T47D (cell line): ENCODE measurements at regions not wholly inside any gene's neighbourhood (a gene's known extent, or its start where the extent isn't known, plus 50 kb on each side); places are given as distances from the start of the nearest gene placed in this dataset.
"Not testable (repeated sequence)": the region's sequence is repeated elsewhere in the genome, so short reads cannot be mapped to it uniquely, and the experiment has no call there.

Source experiments
- DNase-seq, 2 experiments: peaks; one replicate each; pipeline versions ENCODE4 v3.0.0 to v3.0.0-alpha.2; 2011 to 2012; ENCODE audit warnings: low read depth in 1 of 2, low spot score in 1 of 2
- JUND ChIP-seq: IDR thresholded peaks from 2 replicates; pipeline ENCODE4 v1.6.1; 2012; ENCODE audit warnings: low read depth
- in situ Hi-C: cut with HindIII; loops from 2 replicates; pipeline ENCODE4 v1.10.0; 2016; ENCODE audit warnings: low sequenced_read_pairs, low pct_unique_long_range_greater_than_20kb

- no peak for TF ChIP-seq JUND
- no peak for DNase-seq
- in situ Hi-C loops = no loop called here
These were observed 548.9 kb downstream of the CBLN4 start for GRCh38 chr20:55456316-55456940.

- in situ Hi-C loops = no loop called here
- TF ChIP-seq JUND = no peak
- no peak for DNase-seq
These were observed 556.2 kb downstream of the CBLN4 start for GRCh38 chr20:55449091-55449490.

GRCh38 chr20:55446301-55446700 is 559.0 kb downstream of the CBLN4 start:
- in situ Hi-C loops = no loop called here
- DNase-seq = no peak
- TF ChIP-seq JUND = no peak

- DNase-seq = no peak
- in situ Hi-C loops = no loop called here
- no peak for TF ChIP-seq JUND
These were observed 566.2 kb downstream of the CBLN4 start for GRCh38 chr20:55439070-55439469.

GRCh38 chr20:55437798-55438415 is 567.4 kb downstream of the CBLN4 start:
- in situ Hi-C loops = no loop called here

GRCh38 chr20:55424968-55425367 is 580.4 kb downstream of the CBLN4 start:
- in situ Hi-C loops = no loop called here
- no peak for DNase-seq
- no peak for TF ChIP-seq JUND

More at GRCh38 chr20:55437798-55438415, 567.4 kb downstream of the CBLN4 start:
- no peak for TF ChIP-seq JUND
- no peak for DNase-seq

- no peak for TF ChIP-seq JUND
- DNase-seq = no peak
- in situ Hi-C loops = no loop called here
These were observed 580.8 kb downstream of the CBLN4 start for GRCh38 chr20:55424476-55424875.

GRCh38 chr20:55417836-55418235 is 587.5 kb downstream of the CBLN4 start:
- DNase-seq = no peak
- in situ Hi-C loops = no loop called here

GRCh38 chr20:55415567-55416142 is 589.7 kb downstream of the CBLN4 start:
- in situ Hi-C loops = no loop called here
- peak; percentile 12 to 65 for DNase-seq
- no peak for TF ChIP-seq JUND

More at GRCh38 chr20:55417836-55418235, 587.5 kb downstream of the CBLN4 start:
- no peak for TF ChIP-seq JUND

- DNase-seq, in situ Hi-C loops: not testable (repeated sequence)
These were observed 592.8 kb downstream of the CBLN4 start for GRCh38 chr20:55412508-55412907.

GRCh38 chr20:55406891-55407290 is 598.4 kb downstream of the CBLN4 start:
- no peak for TF ChIP-seq JUND
- in situ Hi-C loops = no loop called here
- no peak for DNase-seq

GRCh38 chr20:55394592-55394991 is 610.7 kb downstream of the CBLN4 start:
- TF ChIP-seq JUND = no peak
- in situ Hi-C loops = no loop called here
- no peak for DNase-seq

GRCh38 chr20:55390791-55391190 is 614.5 kb downstream of the CBLN4 start:
- in situ Hi-C loops = no loop called here
- TF ChIP-seq JUND = no peak
- no peak for DNase-seq
